ENCODE measurements at regions not wholly inside any gene's neighbourhood (a gene's known extent, or its start where the extent isn't known, plus 50 kb on each side); places are given as distances from the start of the nearest gene placed in this dataset.
"Not testable (repeated sequence)": the region's sequence is repeated elsewhere in the genome, so short reads cannot be mapped to it uniquely, and the experiment has no call there.

DNA sequence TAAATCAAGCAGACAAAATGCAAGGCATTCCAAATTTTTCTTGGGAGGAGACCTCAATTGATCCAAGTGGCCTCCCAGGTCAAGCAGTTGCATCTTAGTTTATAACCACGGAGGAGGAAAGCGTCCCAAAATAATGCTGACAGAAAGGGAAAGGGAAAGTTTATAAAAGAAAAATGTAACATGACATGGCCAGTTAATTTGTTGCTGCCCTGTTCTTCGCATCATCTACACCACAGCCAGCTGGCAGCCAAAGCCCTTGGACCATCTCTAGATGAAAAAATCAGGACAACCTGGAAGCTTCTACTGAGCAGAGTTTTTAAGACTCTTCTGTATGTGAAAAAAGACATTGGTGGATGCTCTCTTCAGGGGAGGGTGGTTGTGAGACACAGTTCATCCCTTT lies 128.8 kb upstream of the FBXL7 start:
- no peak for DNase-seq (ENCODE audit: low spot score)
- H3K27ac ChIP-seq, result no peak overlapping the region
- ChIA-PET POLR2A (ENCODE audit: low non-redundant PET) (no interaction called here), CTCF (no interaction called here)
- no peak for TF ChIP-seq CTCF (conservative IDR thresholded peaks at IDR 0.05; ENCODE audit: low read depth)

DNA sequence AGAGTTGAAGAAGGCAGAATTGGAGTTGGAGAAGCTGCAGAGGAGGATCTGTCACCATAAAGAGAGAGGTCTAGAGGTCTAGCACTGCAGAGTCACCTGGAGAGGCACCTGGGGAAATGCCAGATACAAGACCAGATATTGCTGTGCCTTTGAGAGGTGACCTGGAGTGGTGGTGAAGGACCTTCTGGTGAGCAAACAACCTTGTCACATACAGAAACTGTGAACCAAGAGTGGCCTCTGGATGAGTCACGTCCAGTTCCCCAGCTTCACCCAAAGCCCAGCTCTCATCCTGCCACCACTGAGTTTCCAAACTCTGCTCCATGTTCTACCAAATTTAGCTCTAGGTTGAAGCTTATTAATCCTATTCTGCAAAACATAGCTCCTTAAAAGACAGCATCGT lies 131.1 kb upstream of the FBXL7 start:
- no peak for DNase-seq (ENCODE audit: low spot score)
- TF ChIP-seq CTCF (conservative IDR thresholded peaks at IDR 0.05; ENCODE audit: low read depth), result no peak
- CTCF ChIA-PET, result no interaction called here
- no peak overlapping the region for H3K27ac ChIP-seq
- POLR2A ChIA-PET (ENCODE audit: low non-redundant PET), result no interaction called here

DNA sequence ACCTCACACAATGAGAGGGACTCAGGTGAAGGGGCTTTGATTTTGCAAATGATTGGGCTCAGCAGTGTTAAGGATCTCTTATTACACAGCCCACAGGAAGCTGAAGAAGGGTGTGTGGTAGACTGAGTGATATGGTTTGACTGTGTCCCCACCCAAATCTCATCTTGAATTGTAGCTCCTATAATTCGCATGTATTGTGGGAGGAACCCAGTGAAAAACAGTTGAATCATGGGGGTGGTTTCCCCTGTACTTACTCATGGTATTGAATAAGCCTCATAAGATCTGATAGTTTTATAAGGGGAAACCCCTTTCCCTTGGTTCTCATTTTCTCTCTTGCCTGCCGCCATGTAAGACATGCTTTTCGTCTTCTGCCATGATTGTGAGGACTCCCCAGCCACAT lies 132.5 kb upstream of the FBXL7 start:
- ChIA-PET POLR2A (ENCODE audit: low non-redundant PET) (no interaction called here), CTCF (no interaction called here)
- TF ChIP-seq CTCF (conservative IDR thresholded peaks at IDR 0.05; ENCODE audit: low read depth), result no peak
- no peak for DNase-seq (ENCODE audit: low spot score)
- no peak overlapping the region for H3K27ac ChIP-seq

DNA sequence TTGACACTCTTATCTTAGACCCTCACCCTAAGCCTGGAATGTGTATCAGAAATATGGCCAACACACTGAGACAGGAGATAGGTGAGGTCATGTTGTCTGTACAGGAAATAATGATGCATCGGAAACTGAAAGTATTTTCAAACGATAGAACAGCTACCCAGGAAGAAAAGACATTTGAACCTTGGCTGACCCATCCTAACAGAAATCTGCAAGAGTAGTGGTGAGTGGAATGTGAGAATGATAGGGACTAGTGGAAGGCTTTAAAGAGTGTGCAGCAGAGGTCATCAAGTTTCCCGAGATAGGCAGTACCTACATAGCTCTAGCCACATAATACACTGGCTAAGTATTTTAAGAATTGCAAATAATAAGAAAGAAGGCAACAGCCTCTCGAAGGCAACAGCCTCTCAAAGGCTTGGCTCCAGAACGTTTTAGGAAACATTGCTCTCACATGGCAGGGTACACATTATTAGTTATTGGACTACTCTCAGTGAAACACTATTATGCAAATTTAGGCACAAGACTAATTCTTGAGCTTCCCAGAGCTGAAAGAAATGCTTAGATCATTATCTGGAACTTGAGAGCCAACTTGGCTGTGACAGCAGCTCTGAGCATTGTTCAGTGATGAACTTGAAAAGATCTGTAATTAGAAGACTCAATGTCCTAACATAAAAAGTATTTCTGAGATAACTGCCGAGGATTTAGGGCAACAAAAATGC lies 133.1 kb upstream of the FBXL7 start:
- ChIA-PET CTCF (no interaction called here), POLR2A (ENCODE audit: low non-redundant PET) (no interaction called here)
- no peak for DNase-seq (ENCODE audit: low spot score)
- H3K27ac ChIP-seq, result no peak overlapping the region
- no peak for TF ChIP-seq CTCF (conservative IDR thresholded peaks at IDR 0.05; ENCODE audit: low read depth)

DNA sequence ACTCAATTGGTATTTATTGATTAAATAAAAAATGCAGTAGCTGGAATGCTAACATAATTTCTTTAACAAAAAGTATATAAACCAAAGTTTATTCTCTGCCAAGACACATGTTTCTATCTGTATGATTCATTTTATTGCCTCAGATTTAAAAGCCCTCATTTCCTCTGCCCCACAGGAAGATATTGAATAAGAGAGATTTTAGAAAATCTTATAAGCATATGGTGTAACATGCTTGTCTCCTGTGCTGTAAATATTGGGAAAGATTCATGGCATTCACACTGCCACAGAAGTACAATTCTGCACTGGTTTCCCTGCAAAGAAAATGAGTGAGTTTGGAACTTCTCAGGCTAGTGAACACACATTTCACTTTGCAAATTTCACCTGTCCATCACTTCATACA lies 134.9 kb upstream of the FBXL7 start:
- ChIA-PET CTCF (no interaction called here), POLR2A (ENCODE audit: low non-redundant PET) (no interaction called here)
- no peak for TF ChIP-seq CTCF (conservative IDR thresholded peaks at IDR 0.05; ENCODE audit: low read depth)
- no peak overlapping the region for H3K27ac ChIP-seq
- no peak for DNase-seq (ENCODE audit: low spot score)

DNA sequence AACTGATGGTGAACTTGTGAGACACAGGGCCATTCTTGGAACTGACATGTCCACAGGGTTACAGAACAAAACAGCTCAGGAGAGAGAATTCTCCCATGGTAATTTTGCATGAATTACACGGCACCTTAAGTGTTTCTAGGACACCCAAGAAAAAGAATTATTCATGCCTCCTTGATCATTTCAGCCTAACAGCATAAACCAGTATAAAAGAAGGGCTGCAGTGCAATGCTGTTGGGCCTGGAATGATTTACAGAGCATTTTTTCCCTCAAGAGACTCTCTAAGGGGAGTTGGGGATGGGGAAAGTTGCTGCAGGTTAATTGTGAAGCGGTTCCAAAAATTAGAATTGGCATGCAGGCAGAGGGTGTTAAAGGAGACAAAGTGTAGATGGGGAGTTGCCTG lies 136.4 kb upstream of the FBXL7 start:
- no peak overlapping the region for H3K27ac ChIP-seq
- ChIA-PET CTCF (no interaction called here), POLR2A (ENCODE audit: low non-redundant PET) (no interaction called here)
- TF ChIP-seq CTCF (conservative IDR thresholded peaks at IDR 0.05; ENCODE audit: low read depth), result no peak
- DNase-seq (ENCODE audit: low spot score), result no peak

DNA sequence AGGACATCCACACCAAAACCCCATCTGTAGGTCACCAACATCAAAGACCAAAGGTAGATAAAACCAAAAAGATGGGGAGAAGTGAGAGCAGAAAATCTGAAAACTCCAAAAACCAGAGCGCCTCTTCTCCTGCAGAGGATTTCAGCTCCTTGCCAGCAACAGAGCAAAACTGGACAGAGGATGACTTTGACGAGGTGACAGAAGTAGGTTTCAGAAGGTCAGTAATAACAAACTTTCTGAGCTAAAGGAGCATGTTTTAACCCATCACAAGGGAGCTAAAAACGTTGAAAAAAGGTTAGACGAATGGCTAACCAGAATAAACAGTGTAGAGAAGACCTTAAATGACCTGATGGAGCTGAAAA lies 142.9 kb upstream of the FBXL7 start:
- H3K27ac ChIP-seq; DNase-seq (ENCODE audit: low spot score); CTCF ChIA-PET; POLR2A ChIA-PET (ENCODE audit: low non-redundant PET): not testable (repeated sequence)

- DNase-seq (ENCODE audit: low spot score); POLR2A ChIA-PET (ENCODE audit: low non-redundant PET); H3K27ac ChIP-seq; CTCF ChIA-PET: not testable (repeated sequence)
Measured at GRCh38 chr5:15356308-15357091, 143.5 kb upstream of the FBXL7 start.

Data from RWPE1 (cell line).